Lower lobe of right lung (tissue), 2 donors: ENCODE measurements at regions not wholly inside any gene's neighbourhood (a gene's known extent, or its start where the extent isn't known, plus 50 kb on each side); places are given as distances from the start of the nearest gene placed in this dataset.

Experiments used
- ATAC-seq, 2 donors: fragments of 200-7000 bp; cut with Tn5 transposase; one replicate each; pipeline ENCODE4 v1.9.1; 2020 to 2022; ENCODE audit warnings: mild to moderate bottlenecking in 2 of 2, moderate library complexity in 2 of 2
- DNase-seq: peaks from one replicate; pipeline ENCODE4 v3.0.0-alpha.2; 2020
- H3K27ac ChIP-seq: fragments of 200-600 bp; one replicate; pipeline ENCODE4 v1.8.0; 2022
- H3K27me3 ChIP-seq: fragments of 200-600 bp; one replicate; pipeline ENCODE4 v1.8.0; 2022; ENCODE audit warnings: low read depth
- H3K36me3 ChIP-seq: fragments of 200-600 bp; one replicate; pipeline ENCODE4 v1.8.0; 2022; ENCODE audit warnings: mild to moderate bottlenecking
- H3K4me1 ChIP-seq: fragments of 200-600 bp; one replicate; pipeline ENCODE4 v1.8.0; 2022
- H3K4me3 ChIP-seq: fragments of 200-600 bp; one replicate; pipeline ENCODE4 v1.8.0; 2022; ENCODE audit warnings: mild to moderate bottlenecking
- H3K9me3 ChIP-seq: fragments of 200-600 bp; one replicate; pipeline ENCODE4 v1.8.0; 2022
- CTCF ChIP-seq: fragments of 200-600 bp; IDR thresholded peaks from one replicate; pipeline ENCODE4 v1.8.0; 2022; ENCODE audit warnings: antibody characterized with exemption, mild to moderate bottlenecking
- intact Hi-C: fragments of 100-400 bp; cut with DNase I; formaldehyde crosslinking; loops from one replicate; pipeline ENCODE4 v1.11.0; 2022
- donor health status: DM: no; HTN: yes; CAD: no; lungs with severe emphysema.

DNA sequence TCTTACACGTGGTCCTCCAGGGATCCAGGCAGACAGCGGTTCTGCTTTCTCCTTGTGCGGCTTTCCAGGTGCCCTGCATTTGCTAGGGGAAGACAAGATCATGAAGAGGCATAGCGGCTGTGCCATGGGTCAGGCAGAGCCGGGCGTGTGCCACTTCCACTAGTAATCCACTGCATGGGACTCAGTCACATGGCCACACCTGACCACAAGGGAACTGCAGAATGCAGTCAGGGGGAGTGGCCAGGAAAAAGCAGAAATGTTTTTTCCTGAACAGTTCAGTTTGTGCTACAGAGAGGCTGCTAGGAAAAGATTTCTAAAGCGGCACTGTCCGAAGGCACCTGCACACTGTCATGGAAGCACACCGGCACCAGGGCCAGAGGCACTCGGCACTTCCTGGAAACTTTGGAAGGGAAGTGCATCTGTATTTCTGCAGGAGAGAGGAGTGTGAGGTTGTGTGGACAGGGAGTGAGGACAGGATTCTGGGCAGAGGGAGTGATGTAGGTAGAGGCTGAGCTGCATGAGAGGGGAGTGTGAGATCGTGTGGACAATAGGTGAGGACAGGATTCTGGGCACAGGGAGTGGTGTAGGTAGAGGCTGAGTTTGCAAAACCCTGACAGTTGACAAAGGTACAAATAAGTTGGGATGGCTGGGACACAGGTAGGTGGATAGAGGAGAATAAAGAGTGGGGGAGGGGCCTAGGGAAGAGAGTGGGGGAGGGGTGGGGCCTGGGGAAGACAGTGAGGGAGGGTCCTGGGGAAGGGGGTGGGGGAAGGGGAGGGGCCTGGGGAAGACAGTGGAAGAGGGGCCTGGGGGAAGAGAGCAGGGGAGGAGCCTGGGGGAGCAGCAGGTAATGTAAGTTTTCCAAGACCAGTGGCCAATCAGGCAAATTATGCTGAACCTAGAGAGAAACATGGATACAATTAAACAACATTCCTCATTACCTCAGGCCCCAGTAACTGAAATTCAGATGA lies 1436.3 kb downstream of the TBC1D22A start:
- Histone ChIP-seq H3K27ac (no peak overlapping the region), H3K4me3 (no peak overlapping the region), H3K4me1 (no peaks in the 10 kb centered on the region), H3K27me3 (no peaks in the 10 kb centered on the region), H3K9me3 (no peaks in the 10 kb centered on the region), H3K36me3 (no peaks in the 10 kb centered on the region)
- TF ChIP-seq CTCF = no peak
- intact Hi-C loops = no loop called here
- ATAC-seq (peak; percentile 59 to 84), DNase-seq (peak; percentile 64)

GRCh38 chr22:48197189-48197690 lies 1434.8 kb downstream of the TBC1D22A start:
- no peaks in the 10 kb centered on the region for H3K4me1 ChIP-seq
- peaks cover 1% of the 10 kb centered on the region for H3K9me3 ChIP-seq
- ATAC-seq (no peak), DNase-seq (no peak)
- no peak for TF ChIP-seq CTCF
- no peaks in the 10 kb centered on the region for H3K27me3 ChIP-seq
- intact Hi-C loops = no loop called here
- no peaks in the 10 kb centered on the region for H3K36me3 ChIP-seq
- H3K4me3 ChIP-seq = no peak overlapping the region
- H3K27ac ChIP-seq = no peak overlapping the region

GRCh38 chr22:48192920-48193319 lies 1430.5 kb downstream of the TBC1D22A start:
- intact Hi-C loops = no loop called here
- Histone ChIP-seq H3K4me1 (no peaks in the 10 kb centered on the region), H3K4me3 (no peak overlapping the region), H3K27me3 (no peaks in the 10 kb centered on the region), H3K27ac (no peak overlapping the region), H3K9me3 (peaks cover 4% of the 10 kb centered on the region), H3K36me3 (no peaks in the 10 kb centered on the region)
- TF ChIP-seq CTCF = no peak
- ATAC-seq (no peak), DNase-seq (no peak)

DNA sequence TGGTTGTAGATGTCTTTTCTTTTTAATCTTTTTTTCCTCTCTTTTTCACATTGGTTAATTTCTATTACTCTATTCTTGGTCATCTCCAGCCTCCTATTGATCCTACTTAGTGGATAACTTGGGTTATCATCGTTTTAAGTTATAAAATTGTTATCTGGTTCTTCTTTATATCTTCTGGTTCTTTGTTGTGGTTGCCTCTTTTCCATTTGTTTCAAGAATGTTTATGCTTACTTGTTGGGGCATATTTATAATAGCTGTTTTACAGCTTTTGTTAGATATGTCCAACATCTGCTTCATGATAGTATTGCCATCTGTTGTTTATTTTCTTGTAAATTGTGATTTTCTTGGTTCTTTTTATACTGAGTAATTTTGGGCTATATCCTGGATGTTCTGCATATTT lies 1429.6 kb downstream of the TBC1D22A start:
- Histone ChIP-seq H3K9me3 (peaks cover 4% of the 10 kb centered on the region), H3K4me3 (no peak overlapping the region), H3K27ac (no peak overlapping the region), H3K36me3 (no peaks in the 10 kb centered on the region), H3K4me1 (no peaks in the 10 kb centered on the region), H3K27me3 (no peaks in the 10 kb centered on the region)
- intact Hi-C loops = no loop called here
- TF ChIP-seq CTCF = no peak
- DNase-seq = no peak
- no peak for ATAC-seq

- intact Hi-C loops = no loop called here
- Histone ChIP-seq H3K4me1 (no peaks in the 10 kb centered on the region), H3K36me3 (no peaks in the 10 kb centered on the region), H3K4me3 (no peak overlapping the region), H3K27ac (no peak overlapping the region), H3K27me3 (no peaks in the 10 kb centered on the region), H3K9me3 (peaks cover 4% of the 10 kb centered on the region)
- TF ChIP-seq CTCF = no peak
- DNase-seq = no peak
- no peak for ATAC-seq
Observed at GRCh38 chr22:48188231-48188721, 1425.8 kb downstream of the TBC1D22A start.
